Heart left ventricle (tissue), 13 donors: ENCODE measurements at regions not wholly inside any gene's neighbourhood (a gene's known extent, or its start where the extent isn't known, plus 50 kb on each side); places are given as distances from the start of the nearest gene placed in this dataset.

Source experiments
- CTCF ChIP-seq, 12 donors: fragments of 200-600 bp; sonication (generic) in 4 of 12; IDR thresholded peaks; one replicate each; pipeline versions ENCODE4 v1.5.0 to v1.8.0; 2018 to 2022; ENCODE audit warnings: antibody characterized with exemption in 12 of 12, mild to moderate bottlenecking in 5 of 12
- POLR2A ChIP-seq, 2 donors: fragments of 450-650 bp; IDR thresholded peaks; one replicate each; pipeline ENCODE4 v1.6.1; 2017; ENCODE audit warnings: antibody characterized with exemption in 2 of 2, mild to moderate bottlenecking in 2 of 2, moderate library complexity in 2 of 2
- donor health status: ischemic (EF 13 %, LVEDD 7.1; RV severe dilation, severe dysfunction).
- donor health status: DM: no; HTN: yes; CAD: no.
- donor health status: DM: no; HTN: no; CAD: no.
- donor health status: ischemic (EF 25% LVEDD 6.9; RV normal size, moderate dysfunction).
- donor health status: ischemic (EF 25% LVEDD 5.7; RV mildly dilated, moderate dysfunction).
- donor health status: ischemic (EF 35%, LVEDD 5.7; RV mildly dilated, moderate dysfunction).
- donor health status: nonischemic (EF 11% LVEDD 7.7; RV severe dilation, severe dysfunction).
- donor health status: DM: yes; HTN: yes; CAD: no.
- donor health status: PGD.
- donor health status: ischemic (EF 29% LVEDD 5.4; RV normal size, mild dysfunction).
- donor health status: nonischemic (EF 23%, LVEDD 6.1; RV moderate dilation, normal function).

DNA sequence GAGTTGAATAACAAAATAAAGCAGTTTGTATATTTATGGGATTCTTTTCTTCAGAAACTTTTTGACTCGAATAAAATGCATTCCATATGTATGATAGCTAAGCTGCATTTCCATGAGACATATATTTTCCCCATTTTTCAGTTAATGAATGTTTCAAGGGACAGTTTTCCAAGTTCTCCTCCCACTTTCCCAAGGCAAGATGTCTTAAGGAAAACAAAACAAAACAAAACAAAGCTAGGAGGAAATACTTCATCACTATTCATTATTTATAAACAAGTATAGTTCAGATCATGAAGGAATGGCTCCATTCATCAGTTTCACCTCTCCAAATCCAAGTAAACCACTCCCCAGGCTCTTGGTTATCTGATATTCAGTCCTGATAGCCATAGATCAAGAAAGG lies 261.0 kb downstream of the WDR11 start:
- TF ChIP-seq CTCF (IDR thresholded peaks at IDR 0.05), result no peak
- no peak for TF ChIP-seq POLR2A (IDR thresholded peaks at IDR 0.05)
